H9 (cell line): ENCODE measurements at regions not wholly inside any gene's neighbourhood (a gene's known extent, or its start where the extent isn't known, plus 50 kb on each side); places are given as distances from the start of the nearest gene placed in this dataset.

Source experiments
- DNase-seq: peaks from one replicate; pipeline ENCODE4 v3.0.0-alpha.2; 2017
- H2AFZ ChIP-seq: one replicate; pipeline ENCODE4 v1.6.1; 2013; ENCODE audit warnings: mild to moderate bottlenecking, low read length, control low read depth, moderate library complexity
- H2AK5ac ChIP-seq: 2 replicates; pipeline ENCODE4 v1.6.1; 2013; ENCODE audit warnings: low read length, control low read depth, mixed read lengths; ENCODE audit not compliant: insufficient read length
- H2BK120ac ChIP-seq: one replicate; pipeline ENCODE4 v1.6.1; 2013; ENCODE audit warnings: low read depth, mild to moderate bottlenecking, low read length, control low read depth, inconsistent platforms; ENCODE audit not compliant: poor library complexity, severe bottlenecking
- H2BK12ac ChIP-seq: 2 replicates; pipeline ENCODE4 v1.6.1; 2013; ENCODE audit warnings: low read length, control low read depth, mixed read lengths, low read depth; ENCODE audit not compliant: insufficient read length
- H2BK15ac ChIP-seq: 2 replicates; pipeline ENCODE4 v1.6.1; 2013; ENCODE audit warnings: low read depth, low read length, control low read depth
- H2BK20ac ChIP-seq: one replicate; pipeline ENCODE4 v1.6.1; 2013; ENCODE audit warnings: low read depth, mild to moderate bottlenecking, low read length, control low read depth, inconsistent platforms; ENCODE audit not compliant: poor library complexity, severe bottlenecking
- H2BK5ac ChIP-seq: 2 replicates; pipeline ENCODE4 v1.6.1; 2013; ENCODE audit warnings: low read length, control low read depth, mixed read lengths; ENCODE audit not compliant: insufficient read length
- H3K14ac ChIP-seq: 2 replicates; pipeline ENCODE4 v1.6.1; 2013; ENCODE audit warnings: low read length, control low read depth; ENCODE audit not compliant: insufficient read depth
- H3K18ac ChIP-seq: 2 replicates; pipeline ENCODE4 v1.6.1; 2013; ENCODE audit warnings: low read depth, mild to moderate bottlenecking, mixed read lengths, low read length, control low read depth; ENCODE audit not compliant: insufficient read length
- H3K23ac ChIP-seq: 2 replicates; pipeline ENCODE4 v1.6.1; 2013; ENCODE audit warnings: low read length, control low read depth, mixed read lengths, low read depth; ENCODE audit not compliant: insufficient read length
- H3K23me2 ChIP-seq: 2 replicates; pipeline ENCODE4 v1.6.1; 2013; ENCODE audit warnings: low read depth, mild to moderate bottlenecking, mixed read lengths, low read length, control low read depth; ENCODE audit not compliant: insufficient read length, poor library complexity, severe bottlenecking
- H3K27ac ChIP-seq: 2 replicates; pipeline ENCODE4 v1.5.1; 2013; ENCODE audit warnings: low read length, control low read depth, mixed read lengths, low read depth; ENCODE audit not compliant: insufficient read length
- H3K27me3 ChIP-seq: 2 replicates; pipeline ENCODE4 v1.6.1; 2013; ENCODE audit warnings: low read length, control low read depth, inconsistent platforms; ENCODE audit not compliant: insufficient read depth
- H3K4ac ChIP-seq: 2 replicates; pipeline ENCODE4 v1.6.1; 2013; ENCODE audit warnings: low read depth, mild to moderate bottlenecking, control low read depth, inconsistent platforms, low read length, moderate library complexity
- H3K4me1 ChIP-seq: 2 replicates; pipeline ENCODE4 v1.6.1; 2013; ENCODE audit warnings: low read length, control low read depth, inconsistent platforms; ENCODE audit not compliant: insufficient read depth
- H3K4me2 ChIP-seq: 2 replicates; pipeline ENCODE4 v1.6.1; 2013; ENCODE audit warnings: low read length, control low read depth, mixed read lengths; ENCODE audit not compliant: insufficient read length, insufficient read depth
- H3K56ac ChIP-seq: 2 replicates; pipeline ENCODE4 v1.6.1; 2013; ENCODE audit warnings: low read depth, mild to moderate bottlenecking, mixed read lengths, low read length, control low read depth; ENCODE audit not compliant: insufficient read length
- H3K79me1 ChIP-seq: 2 replicates; pipeline ENCODE4 v1.6.1; 2013; ENCODE audit warnings: low read depth, mild to moderate bottlenecking, moderate library complexity, low read length, control low read depth, inconsistent platforms; ENCODE audit not compliant: insufficient read depth, poor library complexity, severe bottlenecking
- H3K79me2 ChIP-seq: 2 replicates; pipeline ENCODE4 v1.6.1; 2013; ENCODE audit warnings: low read length, control low read depth, inconsistent platforms; ENCODE audit not compliant: insufficient read depth
- H3K9ac ChIP-seq: 2 replicates; pipeline ENCODE4 v1.6.1; 2013; ENCODE audit warnings: low read length, control low read depth, mixed read lengths; ENCODE audit not compliant: insufficient read length; ENCODE audit errors: extremely low read depth
- H3K9me3 ChIP-seq: one replicate; pipeline ENCODE4 v1.6.1; 2013; ENCODE audit warnings: low read depth, low read length, inconsistent platforms; ENCODE audit not compliant: control insufficient read depth
- H3T11ph ChIP-seq: one replicate; pipeline ENCODE4 v1.6.1; 2013; ENCODE audit warnings: mild to moderate bottlenecking, low read length, control low read depth, inconsistent platforms
- H4K20me1 ChIP-seq: one replicate; pipeline ENCODE4 v1.6.1; 2013; ENCODE audit not compliant: control insufficient read depth, insufficient read length, insufficient read depth
- H4K5ac ChIP-seq: 2 replicates; pipeline ENCODE4 v1.6.1; 2013; ENCODE audit warnings: low read depth, mild to moderate bottlenecking, mixed read lengths, low read length, control low read depth; ENCODE audit not compliant: insufficient read length
- H4K8ac ChIP-seq: replicated peaks from 2 replicates; pipeline ENCODE4 v1.6.1; 2013; ENCODE audit warnings: low read length, control low read depth, mixed read lengths, low read depth; ENCODE audit not compliant: insufficient read length
- H4K91ac ChIP-seq: 2 replicates; pipeline ENCODE4 v1.6.1; 2013; ENCODE audit warnings: low read depth, mild to moderate bottlenecking, moderate library complexity, mixed read lengths, low read length, control low read depth; ENCODE audit not compliant: insufficient read length
- H3K27ac Mint-ChIP-seq, 3 experiments: 2 replicates in 2 of 3; 3 replicates in 1 of 3; pipeline ENCODE4 v1.8.0; 2020 to 2021; ENCODE audit warnings: mixed read lengths in 3 of 3, mild to moderate bottlenecking in 1 of 3, moderate library complexity in 1 of 3
- H3K27me3 Mint-ChIP-seq: 2 replicates; pipeline ENCODE4 v1.8.0; 2021; ENCODE audit warnings: low read depth, mild to moderate bottlenecking, moderate library complexity, mixed read lengths
- H3K36me3 Mint-ChIP-seq, 3 experiments: 2 replicates in 2 of 3; 3 replicates in 1 of 3; pipeline ENCODE4 v1.8.0; 2020 to 2021; ENCODE audit warnings: low read depth in 3 of 3, mixed read lengths in 3 of 3; ENCODE audit not compliant: insufficient read depth in 1 of 3
- H3K4me1 Mint-ChIP-seq, 2 experiments: 2 replicates each; pipeline ENCODE4 v1.8.0; 2020; ENCODE audit warnings: mixed read lengths in 2 of 2
- H3K4me3 Mint-ChIP-seq, 2 experiments: 2 replicates in 1 of 2; 3 replicates in 1 of 2; pipeline ENCODE4 v1.8.0; 2020 to 2021; ENCODE audit warnings: mild to moderate bottlenecking in 2 of 2, mixed read lengths in 2 of 2, moderate library complexity in 1 of 2
- H3K9me3 Mint-ChIP-seq, 2 experiments: 2 replicates in 1 of 2; 3 replicates in 1 of 2; pipeline ENCODE4 v1.8.0; 2020; ENCODE audit warnings: mild to moderate bottlenecking in 2 of 2, mixed read lengths in 2 of 2, moderate library complexity in 1 of 2
- CTCF ChIP-seq: fragments of 200-600 bp; sonication (generic); conservative IDR thresholded peaks from 3 replicates; pipeline ENCODE4 v1.8.0; 2021; ENCODE audit warnings: antibody characterized with exemption, mild to moderate bottlenecking

GRCh38 chr11:32173977-32174376, 83.1 kb downstream of the RCN1 start:
- Histone ChIP-seq H2BK20ac (no peak overlapping the region), H3K9ac (no peak overlapping the region), H3K79me1 (no peaks in the 10 kb centered on the region), H3K14ac (no peak overlapping the region), H2BK12ac (no peak overlapping the region), H3K23ac (no peak overlapping the region), H2AK5ac (no peak overlapping the region), H3K4ac (no peak overlapping the region), H3K18ac (no peak overlapping the region), H2BK15ac (no peak overlapping the region), H3K27me3 (no peaks in the 10 kb centered on the region), H4K5ac (no peak overlapping the region), H3K4me2 (no peak overlapping the region), H4K8ac (no peak overlapping the region), H2BK5ac (no peak overlapping the region), H3K79me2 (no peaks in the 10 kb centered on the region), H4K91ac (no peak overlapping the region), H3K23me2 (no peaks in the 10 kb centered on the region), H4K20me1 (no peaks in the 10 kb centered on the region), H3K27ac (no peak overlapping the region), H3K56ac (no peak overlapping the region), H3T11ph (no peak overlapping the region), H3K9me3 (no peaks in the 10 kb centered on the region), H2AFZ (no peak overlapping the region), H2BK120ac (no peak overlapping the region), H3K4me1 (no peaks in the 10 kb centered on the region)
- Mint-ChIP-seq H3K9me3 (no peaks in the 10 kb centered on the region), H3K27ac (no peak overlapping the region), H3K4me3 (no peak overlapping the region), H3K27me3 (no peaks in the 10 kb centered on the region; the same call in 1 of the 2 replicates), H3K4me1 (peaks cover 4 to 15% of the 10 kb centered on the region in 2 experiments; a peak in 3 of 4 replicates), H3K36me3 (no peaks in the 10 kb centered on the region)
- DNase-seq: no peak
- TF ChIP-seq CTCF: no peak
